Mammary epithelial cell (primary cell): ENCODE measurements at regions not wholly inside any gene's neighbourhood (a gene's known extent, or its start where the extent isn't known, plus 50 kb on each side); places are given as distances from the start of the nearest gene placed in this dataset.

Experiments
- CTCF ChIP-seq, 2 donors: IDR thresholded peaks in 1 of 2; conservative IDR thresholded peaks in 1 of 2; 2 replicates each; pipeline ENCODE4 v1.5.1; 2011 to 2012; ENCODE audit warnings: inconsistent platforms in 2 of 2, low read length in 2 of 2, mild to moderate bottlenecking in 2 of 2, control low read depth in 1 of 2, low read depth in 1 of 2; ENCODE audit not compliant: insufficient read depth in 1 of 2; ENCODE audit errors: extremely low read depth in 1 of 2
- EZH2 ChIP-seq: IDR thresholded peaks from 2 replicates; pipeline ENCODE4 v1.6.1; 2012; ENCODE audit warnings: low read length, inconsistent platforms, borderline replicate concordance

- TF ChIP-seq CTCF (conservative IDR thresholded peaks at IDR 0.05 in 1 of 2, IDR thresholded peaks at IDR 0.05 in 1 of 2; ENCODE audit: extremely low read depth in 1 of 2, insufficient read depth in 1 of 2, low read depth in 1 of 2, low read length in 2 of 2) (no peak), EZH2 (no peak)
These were observed 406.5 kb downstream of the ADAMTS20 start for GRCh38 chr12:43145481-43145880.
